ENCODE measurements at regions not wholly inside any gene's neighbourhood (a gene's known extent, or its start where the extent isn't known, plus 50 kb on each side); places are given as distances from the start of the nearest gene placed in this dataset.
A peak's percentile ranks its signal among the peaks of the same experiment; 100 is the strongest.

DNA sequence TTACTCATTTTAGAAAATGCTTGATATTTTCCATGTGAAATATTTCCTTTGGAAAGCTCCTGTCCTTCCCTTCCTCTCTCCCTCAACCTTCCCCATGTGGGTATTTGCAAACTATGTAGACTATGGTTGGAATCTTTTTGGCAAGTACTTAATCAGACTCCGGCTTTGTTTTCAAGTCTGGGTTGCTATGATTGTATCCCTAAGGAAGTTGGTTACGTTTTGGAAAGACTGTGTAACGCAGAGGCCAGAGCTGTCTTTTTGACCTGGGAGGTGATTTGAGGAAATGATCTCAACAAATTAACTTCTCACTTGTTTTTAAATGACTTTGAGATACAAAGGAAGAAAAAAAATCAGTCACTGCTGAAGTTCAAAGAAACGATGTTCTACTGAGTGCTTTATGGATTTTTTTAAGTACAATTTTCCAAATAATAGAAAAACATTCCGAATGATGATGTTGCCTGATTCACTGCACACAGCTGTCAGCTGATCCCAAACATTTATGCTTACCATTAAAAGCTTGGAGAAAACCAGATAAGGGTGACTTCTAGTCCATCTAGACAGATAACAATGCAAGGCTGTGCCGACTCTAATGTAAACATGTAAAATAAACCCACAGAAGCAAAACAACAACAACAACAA is 145.5 kb upstream of the CELF2 start:
- peaks cover 0 to 2% (median 0%) of the 10 kb centered on the region in 4 donors for H3K27me3 ChIP-seq
- TF ChIP-seq, protein P1, sequence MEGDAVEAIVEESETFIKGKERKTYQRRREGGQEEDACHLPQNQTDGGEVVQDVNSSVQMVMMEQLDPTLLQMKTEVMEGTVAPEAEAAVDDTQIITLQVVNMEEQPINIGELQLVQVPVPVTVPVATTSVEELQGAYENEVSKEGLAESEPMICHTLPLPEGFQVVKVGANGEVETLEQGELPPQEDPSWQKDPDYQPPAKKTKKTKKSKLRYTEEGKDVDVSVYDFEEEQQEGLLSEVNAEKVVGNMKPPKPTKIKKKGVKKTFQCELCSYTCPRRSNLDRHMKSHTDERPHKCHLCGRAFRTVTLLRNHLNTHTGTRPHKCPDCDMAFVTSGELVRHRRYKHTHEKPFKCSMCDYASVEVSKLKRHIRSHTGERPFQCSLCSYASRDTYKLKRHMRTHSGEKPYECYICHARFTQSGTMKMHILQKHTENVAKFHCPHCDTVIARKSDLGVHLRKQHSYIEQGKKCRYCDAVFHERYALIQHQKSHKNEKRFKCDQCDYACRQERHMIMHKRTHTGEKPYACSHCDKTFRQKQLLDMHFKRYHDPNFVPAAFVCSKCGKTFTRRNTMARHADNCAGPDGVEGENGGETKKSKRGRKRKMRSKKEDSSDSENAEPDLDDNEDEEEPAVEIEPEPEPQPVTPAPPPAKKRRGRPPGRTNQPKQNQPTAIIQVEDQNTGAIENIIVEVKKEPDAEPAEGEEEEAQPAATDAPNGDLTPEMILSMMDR (IDR thresholded peaks at IDR 0.05), result no peak
- H3K27ac ChIP-seq, result no peak overlapping the region
- FAIRE-seq, result peak; percentile 87
- peak in 3 of 4 donors; percentile 60 to 69 (median 61) for ATAC-seq
- no peak overlapping the region for H3K4me3 ChIP-seq
- intact Hi-C loops (cut with DNase I), result no loop called here
- DNase-seq, result no peak
- no peaks in the 10 kb centered on the region for H3K4me1 ChIP-seq
- H3K36me3 ChIP-seq, result no peaks in the 10 kb centered on the region
- WGBS, 2 donors, result 20 to 28% methylated on average over 6 of the region's 6 CpGs
- no peaks in the 10 kb centered on the region for H3K9me3 ChIP-seq

DNA sequence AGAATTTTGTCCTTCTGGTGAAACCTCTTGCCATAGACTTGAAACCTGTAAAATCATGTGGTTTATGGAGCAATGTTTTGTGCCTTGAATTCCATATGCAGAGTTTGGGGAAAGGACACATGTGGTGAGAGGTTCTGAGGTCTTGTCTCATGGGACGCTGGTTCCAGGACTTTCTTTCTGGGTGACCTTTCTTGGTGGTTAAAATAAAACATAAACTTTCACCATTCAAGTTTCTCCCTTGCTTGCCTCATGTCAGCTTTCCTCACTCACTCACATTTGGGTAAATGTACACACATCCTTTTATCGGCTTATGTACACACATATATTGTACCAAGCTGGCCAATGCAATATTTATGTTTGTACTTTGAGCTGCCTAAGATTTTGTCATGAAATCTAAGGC is 144.9 kb upstream of the CELF2 start:
- no peak for FAIRE-seq
- no peak for DNase-seq
- intact Hi-C loops (cut with DNase I), result no loop called here
- Histone ChIP-seq H3K27me3 (peaks cover 0 to 2% (median 0%) of the 10 kb centered on the region in 4 donors), H3K4me1 (no peaks in the 10 kb centered on the region), H3K36me3 (no peaks in the 10 kb centered on the region), H3K27ac (no peak overlapping the region), H3K9me3 (no peaks in the 10 kb centered on the region), H3K4me3 (no peak overlapping the region)
- TF ChIP-seq, protein P1 (IDR thresholded peaks at IDR 0.05), result no peak
- no peak for ATAC-seq
- 14 to 19% methylated on average over 2 of the region's 2 CpGs for WGBS, 2 donors

DNA sequence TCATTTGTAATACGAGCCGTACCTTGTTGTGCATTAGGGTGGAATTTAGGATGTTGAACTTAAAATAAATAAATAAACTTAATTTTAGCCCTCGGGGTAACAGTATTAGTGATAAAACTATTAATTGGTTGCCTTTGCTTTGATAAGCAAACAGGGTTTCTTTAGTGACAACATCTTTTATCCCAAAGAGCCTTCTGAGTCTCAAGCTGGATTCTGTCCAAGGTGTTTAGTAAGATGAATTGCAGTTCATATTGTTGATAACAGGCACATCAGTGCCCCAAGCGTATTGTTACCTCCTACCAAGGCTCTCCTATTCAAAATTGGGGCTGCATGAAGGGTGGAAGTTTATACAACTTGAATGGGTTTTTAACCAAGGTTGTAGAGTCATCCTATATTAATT is 144.4 kb upstream of the CELF2 start:
- Histone ChIP-seq H3K4me1 (no peaks in the 10 kb centered on the region), H3K9me3 (no peaks in the 10 kb centered on the region), H3K27ac (no peak overlapping the region), H3K36me3 (no peaks in the 10 kb centered on the region), H3K27me3 (peaks cover 0 to 2% (median 0%) of the 10 kb centered on the region in 4 donors), H3K4me3 (no peak overlapping the region)
- intact Hi-C loops (cut with DNase I), result no loop called here
- TF ChIP-seq, protein P1 (IDR thresholded peaks at IDR 0.05), result no peak
- ATAC-seq (no peak), FAIRE-seq (peak; percentile 26), DNase-seq (no peak)
- WGBS, 2 donors, result 20 to 24% methylated on average over 4 of the region's 4 CpGs

DNA sequence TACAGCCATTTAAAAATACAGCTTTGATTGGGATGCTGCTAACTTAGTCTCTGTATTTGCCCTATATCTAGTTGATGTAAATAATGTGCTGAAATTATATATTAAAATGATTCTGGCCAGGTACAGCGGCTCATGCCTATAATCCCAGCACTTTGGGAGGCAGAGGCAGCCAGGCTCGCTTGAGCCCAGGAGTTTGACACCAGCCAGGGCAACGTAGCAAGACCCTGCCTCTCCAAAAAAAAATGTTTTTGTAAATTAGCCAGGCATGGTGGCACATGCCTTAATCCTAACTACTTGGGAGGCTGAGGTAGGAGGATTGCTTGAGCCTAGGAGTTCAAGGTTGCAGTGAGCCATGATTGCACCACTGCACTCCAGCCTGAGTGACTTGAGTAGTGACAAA is 143.8 kb upstream of the CELF2 start:
- Histone ChIP-seq H3K27ac (no peak overlapping the region), H3K27me3 (peaks cover 0 to 2% (median 0%) of the 10 kb centered on the region in 4 donors), H3K4me3 (no peak overlapping the region), H3K9me3 (no peaks in the 10 kb centered on the region), H3K4me1 (no peaks in the 10 kb centered on the region), H3K36me3 (no peaks in the 10 kb centered on the region)
- TF ChIP-seq, protein P1 (IDR thresholded peaks at IDR 0.05), result no peak
- WGBS, 2 donors, result 65 to 81% methylated on average over 3 of the region's 3 CpGs
- no peak for FAIRE-seq
- intact Hi-C loops (cut with DNase I), result no loop called here
- DNase-seq, result no peak
- ATAC-seq, result no peak

DNA sequence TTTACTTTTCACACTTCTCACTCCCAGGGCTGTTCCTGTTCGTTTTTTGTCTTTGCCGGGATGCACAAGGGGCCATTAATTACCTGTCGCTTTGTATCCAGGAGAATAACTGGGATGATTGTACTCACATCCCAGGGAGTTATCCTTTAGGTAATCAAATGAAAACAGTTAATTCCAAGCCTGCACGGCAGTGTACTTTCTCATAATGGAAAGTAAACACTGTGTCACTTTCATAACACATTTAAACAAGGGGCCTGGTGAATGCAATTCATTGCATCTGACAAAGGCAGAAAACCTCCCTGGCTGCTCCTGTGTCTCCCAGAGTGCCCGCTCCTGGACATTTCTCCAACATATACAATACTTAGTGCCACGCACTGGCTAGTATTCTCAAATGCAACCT is 138.7 kb upstream of the CELF2 start:
- no peak for FAIRE-seq
- no peak for ATAC-seq
- 42 to 43% methylated on average over 6 of the region's 6 CpGs for WGBS, 2 donors
- no peaks in the 10 kb centered on the region for H3K9me3 ChIP-seq
- H3K4me3 ChIP-seq, result no peak overlapping the region
- no peaks in the 10 kb centered on the region for H3K36me3 ChIP-seq
- no peaks in the 10 kb centered on the region for H3K4me1 ChIP-seq
- TF ChIP-seq, protein P1 (IDR thresholded peaks at IDR 0.05), result no peak
- no peak for DNase-seq
- no peak overlapping the region for H3K27ac ChIP-seq
- H3K27me3 ChIP-seq, result peaks cover 0 to 2% (median 0%) of the 10 kb centered on the region in 4 donors
- intact Hi-C loops (cut with DNase I), result no loop called here
